Muscle of arm (tissue), 1 donor: ENCODE measurements at regions not wholly inside any gene's neighbourhood (a gene's known extent, or its start where the extent isn't known, plus 50 kb on each side); places are given as distances from the start of the nearest gene placed in this dataset.

Source experiments
- DNase-seq: peaks from one replicate; pipeline ENCODE4 v3.0.0-alpha.2; 2013

DNA sequence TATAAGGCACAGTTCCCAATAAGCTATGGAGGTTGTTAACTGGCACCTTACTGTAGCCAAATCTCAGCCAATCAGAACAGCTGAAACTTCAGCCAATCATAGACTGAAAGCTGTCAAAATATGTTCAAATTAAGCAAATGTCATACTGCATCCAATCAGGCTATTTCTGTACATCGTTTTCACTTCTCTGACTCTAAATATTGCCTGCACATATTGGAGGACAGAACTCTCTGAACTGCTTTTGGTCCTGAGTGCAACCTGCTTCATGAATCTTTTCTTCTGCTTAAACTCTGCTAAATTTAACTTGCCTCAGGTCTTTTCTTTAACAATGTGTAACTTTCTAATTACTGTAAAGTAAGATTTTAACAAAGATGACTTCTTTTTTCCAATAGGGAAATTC is 1198.9 kb upstream of the PCDH7 start:
- DNase-seq: no peak

DNA sequence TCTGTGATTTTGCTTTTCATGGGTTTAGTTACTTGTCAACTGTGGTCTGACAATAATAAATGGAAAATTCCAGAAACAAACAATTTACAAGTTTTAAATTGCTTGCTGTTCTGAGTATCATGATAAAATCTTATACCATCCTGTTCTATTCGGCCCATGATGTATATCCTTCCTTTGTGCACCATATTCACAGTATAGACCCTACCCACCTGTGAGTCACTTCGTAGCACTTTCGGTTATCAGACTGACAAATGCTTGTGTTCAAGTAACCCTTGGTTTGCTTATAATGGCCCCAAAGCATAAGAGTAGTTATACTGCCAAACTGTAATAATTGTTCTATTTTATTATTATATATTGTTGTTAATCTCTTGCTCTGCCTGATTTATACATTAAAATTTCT is 1183.4 kb upstream of the PCDH7 start:
- DNase-seq: no peak

DNA sequence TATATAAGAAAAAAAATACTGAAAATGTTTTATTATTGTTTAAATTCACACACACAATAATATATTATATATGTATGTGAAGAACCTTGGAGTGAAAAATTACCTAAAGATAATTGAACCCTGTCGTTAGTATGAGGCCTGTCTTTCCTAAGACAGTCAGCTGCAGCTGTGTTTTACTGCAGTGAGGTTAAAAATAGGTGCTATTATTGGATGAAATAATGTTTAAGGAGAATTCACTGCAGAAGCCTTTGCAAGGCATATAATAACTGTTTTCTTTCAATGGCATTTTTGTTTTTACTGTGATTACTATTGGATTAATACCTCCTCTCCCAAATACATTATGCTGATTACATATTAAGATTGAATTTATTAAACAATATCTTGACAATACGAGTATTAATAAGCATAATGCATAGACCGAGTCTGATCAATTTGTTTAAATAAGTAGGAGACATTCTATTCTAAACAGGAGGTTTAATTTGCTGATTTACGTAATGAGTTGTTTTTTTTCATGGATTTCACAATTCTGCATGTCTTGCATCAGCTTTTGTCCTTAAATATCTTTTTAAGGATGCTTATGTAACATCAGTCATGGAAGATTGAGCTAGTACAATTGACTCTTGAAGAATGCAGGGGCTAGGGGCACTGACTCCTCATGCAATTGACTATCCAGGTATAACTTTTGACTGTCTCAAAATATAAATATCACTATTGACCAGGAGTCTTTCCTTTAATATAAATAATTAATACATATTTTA is 1181.1 kb upstream of the PCDH7 start:
- DNase-seq: no peak

DNA sequence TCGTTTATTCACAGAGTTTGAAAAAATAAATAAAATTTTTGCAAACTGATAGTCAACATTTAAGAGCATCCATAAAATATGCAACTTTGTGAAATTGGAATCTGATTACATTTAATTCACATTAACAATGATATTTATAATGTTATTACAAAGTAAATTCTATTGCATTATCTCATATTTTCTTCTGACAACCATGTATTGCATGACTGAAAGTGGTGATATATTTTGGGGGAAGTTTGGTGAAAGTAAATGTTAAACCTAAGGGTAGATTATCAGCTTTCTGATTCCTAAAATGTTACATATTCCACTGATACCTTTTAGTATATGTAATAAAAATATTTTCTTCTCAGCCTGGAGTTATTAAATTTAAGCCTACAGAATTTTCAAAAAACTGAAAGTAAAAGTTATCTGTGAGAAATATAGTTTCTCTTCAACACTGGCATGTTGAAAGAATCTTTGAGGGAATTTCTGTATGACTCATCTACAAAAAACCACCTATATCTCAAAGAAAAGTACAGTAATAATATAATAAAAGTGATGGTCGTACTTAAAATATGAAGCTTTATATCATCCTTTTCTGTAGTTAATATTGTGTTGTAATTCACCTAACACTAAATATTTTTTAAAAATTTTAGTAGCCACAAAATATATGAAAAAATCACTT is 1179.6 kb upstream of the PCDH7 start:
- DNase-seq: no peak

DNA sequence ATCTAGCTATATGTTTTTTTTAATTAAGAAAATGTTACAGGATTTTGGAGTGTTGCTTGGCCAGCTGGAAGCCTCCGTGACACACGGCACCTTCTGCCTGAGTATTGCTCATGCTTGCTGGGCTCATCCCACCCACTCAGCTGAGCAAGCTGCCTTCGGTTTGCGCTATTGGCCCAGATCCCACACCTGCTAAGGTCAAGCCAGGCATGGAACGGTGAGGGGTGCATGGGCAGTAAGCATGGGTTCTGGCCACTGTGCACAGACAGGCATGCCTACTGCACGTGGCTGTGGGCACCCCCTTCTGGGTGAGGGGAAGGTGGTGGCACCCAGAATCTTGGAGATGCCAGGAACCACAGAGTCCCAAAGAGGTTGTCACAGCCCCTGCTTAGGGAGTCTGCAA is 1178.4 kb upstream of the PCDH7 start:
- no peak for DNase-seq

DNA sequence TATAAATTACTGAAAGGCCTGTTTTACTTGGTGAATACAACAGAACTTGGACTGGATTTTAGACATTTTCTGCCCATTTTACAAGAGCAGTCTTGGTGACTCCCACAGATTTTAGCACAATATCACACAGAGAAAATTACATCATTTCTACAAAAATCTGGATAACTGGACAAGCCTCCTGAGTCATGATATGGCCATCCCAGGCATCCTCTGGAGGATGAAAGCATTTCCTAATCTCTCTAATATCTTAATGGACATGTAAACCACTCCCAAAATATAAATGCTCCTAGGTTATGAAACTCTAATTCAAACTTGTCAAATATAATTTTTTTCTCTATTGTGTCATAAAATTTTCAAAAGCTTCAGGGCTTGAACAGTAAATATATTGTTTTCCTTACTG is 1170.8 kb upstream of the PCDH7 start:
- no peak for DNase-seq

DNA sequence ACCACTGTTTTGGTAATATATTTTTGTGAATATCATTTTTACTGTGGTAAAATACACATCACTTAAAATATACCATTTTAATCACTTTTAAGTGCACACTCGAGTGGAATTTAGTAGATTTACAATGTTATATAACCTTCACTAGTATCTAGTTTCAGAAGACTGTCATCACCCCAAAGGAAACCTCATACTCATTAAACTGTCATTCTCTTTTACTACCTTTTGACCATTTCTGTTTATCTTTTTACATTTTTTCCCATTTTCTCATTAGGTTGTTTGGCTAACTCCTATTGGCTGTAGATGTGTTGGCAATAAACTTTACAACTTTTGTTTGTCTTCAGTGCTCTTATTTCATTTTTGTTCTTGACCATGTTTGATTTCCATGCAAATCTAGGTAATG is 1168.3 kb upstream of the PCDH7 start:
- DNase-seq: no peak

DNA sequence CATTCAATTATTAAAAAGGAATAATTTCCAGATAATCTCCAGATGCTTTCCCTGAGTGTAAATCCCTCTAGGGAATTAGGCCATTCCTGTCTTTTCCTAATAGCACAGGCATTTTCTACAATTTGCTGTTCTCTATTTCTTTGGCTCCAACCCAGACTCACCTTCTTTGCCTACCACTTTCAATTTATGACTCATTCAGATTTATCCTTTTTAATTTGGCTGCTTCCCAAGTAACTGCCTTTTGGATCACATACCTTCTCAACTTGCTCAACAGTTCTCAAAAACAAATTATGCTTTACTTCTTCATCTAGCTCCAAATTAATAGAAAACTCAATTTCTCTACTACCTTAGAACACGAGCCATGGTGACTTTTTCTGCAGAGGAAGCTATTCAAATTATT is 1166.3 kb upstream of the PCDH7 start:
- DNase-seq: no peak

DNA sequence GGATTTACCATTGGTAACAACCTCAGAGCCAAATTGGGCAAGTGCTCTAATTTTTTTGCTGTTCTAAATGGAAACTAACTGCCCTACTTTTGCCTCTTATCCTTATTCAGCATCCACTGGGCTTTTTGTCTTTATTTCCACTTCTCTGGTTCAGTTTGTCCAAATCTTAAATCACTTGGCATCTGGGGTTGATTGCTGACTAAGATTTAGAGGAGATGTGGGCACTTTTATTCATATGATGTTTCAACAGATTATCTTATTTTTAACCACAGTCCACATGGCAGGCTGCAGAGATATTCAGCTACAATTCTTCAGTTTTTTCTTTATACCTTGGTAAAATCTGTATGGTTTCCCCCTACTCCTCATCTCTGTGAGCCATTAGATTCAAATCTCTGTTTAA is 1161.4 kb upstream of the PCDH7 start:
- DNase-seq: no peak

DNA sequence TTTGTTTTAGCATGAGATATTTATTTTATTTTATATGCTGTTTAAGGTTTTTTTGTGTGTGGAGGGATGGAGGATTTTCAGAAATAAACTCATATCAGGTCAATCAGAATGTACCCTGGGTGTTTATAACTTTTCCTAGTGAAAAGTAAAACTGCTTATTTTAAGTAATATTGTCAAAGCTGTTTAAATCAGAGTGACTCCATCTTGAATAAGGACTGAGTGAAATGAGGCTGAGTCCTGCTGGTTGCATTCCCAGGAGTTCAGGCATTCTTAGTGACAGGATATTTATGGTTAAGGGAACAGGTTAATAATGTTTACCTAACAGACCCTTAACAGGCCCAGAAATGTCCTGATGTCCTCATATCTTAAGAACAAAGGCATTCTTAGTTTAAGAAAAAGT is 1160.9 kb upstream of the PCDH7 start:
- no peak for DNase-seq

DNA sequence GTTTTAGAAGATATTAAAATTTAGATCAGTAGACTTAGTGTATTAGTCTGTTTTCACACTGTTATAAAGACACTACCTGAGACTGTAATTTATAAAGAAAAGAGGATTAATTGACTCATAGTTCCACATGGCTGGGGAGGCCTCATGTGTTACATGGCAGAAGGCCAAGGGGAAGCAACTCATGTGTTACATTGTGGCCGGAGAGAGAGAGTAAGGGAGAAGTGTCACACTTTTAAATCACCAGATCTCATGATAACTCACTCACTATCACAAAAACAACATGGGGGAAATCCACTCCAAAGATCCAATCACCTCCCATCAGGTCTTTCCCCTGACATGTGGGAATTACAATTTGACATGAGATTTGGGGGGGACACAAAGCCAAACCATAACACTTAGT is 1159.7 kb upstream of the PCDH7 start:
- DNase-seq: no peak

DNA sequence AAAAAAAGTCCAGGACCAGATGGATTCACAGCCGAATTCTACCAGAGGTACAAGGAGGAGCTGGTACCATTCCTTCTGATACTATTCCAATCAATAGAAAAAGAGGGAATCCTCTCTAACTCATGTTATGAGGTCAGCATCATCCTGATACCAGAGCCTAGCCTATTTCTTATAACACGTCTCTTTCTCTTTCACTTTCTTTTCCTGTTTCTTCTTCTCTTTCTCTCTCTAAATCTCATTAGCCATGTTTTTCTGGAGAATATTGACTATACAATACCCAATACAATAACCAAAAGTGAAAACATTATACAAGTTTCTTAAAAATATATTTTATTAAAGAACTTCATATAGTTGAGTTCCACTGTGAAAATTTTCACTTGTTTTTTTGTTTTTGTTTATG is 1154.9 kb upstream of the PCDH7 start:
- no peak for DNase-seq

DNA sequence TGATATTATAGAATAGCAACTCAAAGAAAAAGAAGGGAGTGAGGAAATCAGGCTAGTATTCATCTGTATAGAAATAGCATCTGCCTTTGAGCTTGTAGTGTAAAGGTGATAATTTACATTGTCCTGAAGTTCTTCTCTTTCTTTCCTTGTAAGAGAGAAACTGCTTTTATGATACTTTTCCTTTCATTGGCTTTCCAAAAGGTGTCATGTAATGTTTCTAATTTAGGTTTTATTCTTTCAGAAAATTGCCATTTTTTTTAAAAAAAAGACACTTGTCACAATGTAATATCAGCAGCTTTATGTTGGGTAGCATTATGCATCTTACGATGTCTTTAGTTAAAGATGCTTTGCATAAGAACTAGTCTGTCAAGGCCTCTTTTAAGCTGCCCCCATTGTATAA is 1153.8 kb upstream of the PCDH7 start:
- no peak for DNase-seq

DNA sequence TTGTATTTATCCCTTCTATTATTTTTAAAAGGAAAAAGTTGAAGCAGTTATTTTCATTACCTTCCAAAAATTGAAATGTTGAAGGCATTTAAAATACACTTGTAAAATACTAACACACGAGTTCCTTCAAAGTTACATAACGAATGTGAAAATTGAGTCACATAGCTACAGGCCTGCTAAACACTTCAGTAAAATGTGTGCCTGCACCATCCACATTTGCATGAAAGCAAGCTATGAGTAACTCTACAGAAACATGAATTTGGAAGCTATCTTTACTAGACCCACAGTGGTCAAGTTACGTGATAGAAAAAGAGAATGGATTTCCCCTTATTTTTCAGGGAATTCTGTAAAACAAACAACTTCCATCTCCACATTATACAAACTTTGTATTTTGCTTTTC is 1148.8 kb upstream of the PCDH7 start:
- DNase-seq: no peak

DNA sequence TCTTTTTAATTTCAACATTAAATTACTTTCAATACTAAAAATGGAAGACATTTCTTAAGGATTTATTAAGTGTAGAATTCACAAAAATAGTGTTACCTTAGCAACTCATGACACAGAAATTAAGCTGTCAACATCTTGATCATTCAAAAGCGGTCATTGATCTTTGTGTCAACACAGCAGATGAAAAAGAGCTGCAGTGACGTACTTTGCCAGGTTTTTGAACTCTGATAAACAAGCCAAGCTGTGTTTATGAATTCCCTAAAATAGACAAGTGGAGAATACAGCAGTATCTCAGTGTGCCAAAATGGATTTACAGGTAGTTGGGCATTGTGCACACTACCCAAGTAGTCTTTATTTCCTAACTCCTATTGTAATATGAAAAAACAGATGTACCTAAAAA is 1141.8 kb upstream of the PCDH7 start:
- DNase-seq: no peak

DNA sequence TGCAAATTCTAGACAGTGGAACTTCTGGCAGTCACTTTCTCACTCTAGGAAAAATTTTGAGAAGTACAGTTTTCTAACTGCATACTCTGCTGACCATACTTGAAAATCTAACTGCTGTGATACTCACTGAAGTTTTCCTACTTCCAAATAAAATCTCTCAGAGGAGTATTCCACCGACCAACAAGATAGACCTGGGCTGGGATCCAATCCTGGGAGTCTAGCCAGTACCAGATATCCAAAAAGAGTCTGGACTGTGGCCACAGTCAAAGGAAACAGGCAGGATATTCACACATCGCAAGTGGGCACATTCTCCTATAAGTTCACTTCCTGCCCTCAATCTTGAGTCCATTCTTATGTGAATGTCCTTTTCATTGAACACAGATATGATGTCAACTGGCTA is 1138.7 kb upstream of the PCDH7 start:
- DNase-seq: peak; percentile 31

DNA sequence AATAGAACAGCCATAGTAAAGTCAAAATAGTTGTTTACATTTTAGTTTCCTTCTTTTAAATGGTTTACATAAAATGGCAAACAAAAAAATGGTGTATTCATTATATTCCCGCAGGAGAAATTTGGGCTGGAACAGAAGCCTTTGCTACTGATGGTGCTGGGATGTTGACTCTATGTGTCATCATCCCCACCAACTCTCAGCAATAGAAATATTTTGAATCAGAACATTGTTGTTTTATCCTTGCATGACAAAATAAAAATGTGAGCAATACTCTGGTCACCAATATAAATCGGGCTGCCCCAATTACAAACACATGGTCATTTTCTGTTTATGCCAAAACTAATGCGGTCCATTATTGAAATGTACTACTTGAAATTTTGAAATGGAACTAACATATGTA is 1131.6 kb upstream of the PCDH7 start:
- no peak for DNase-seq

DNA sequence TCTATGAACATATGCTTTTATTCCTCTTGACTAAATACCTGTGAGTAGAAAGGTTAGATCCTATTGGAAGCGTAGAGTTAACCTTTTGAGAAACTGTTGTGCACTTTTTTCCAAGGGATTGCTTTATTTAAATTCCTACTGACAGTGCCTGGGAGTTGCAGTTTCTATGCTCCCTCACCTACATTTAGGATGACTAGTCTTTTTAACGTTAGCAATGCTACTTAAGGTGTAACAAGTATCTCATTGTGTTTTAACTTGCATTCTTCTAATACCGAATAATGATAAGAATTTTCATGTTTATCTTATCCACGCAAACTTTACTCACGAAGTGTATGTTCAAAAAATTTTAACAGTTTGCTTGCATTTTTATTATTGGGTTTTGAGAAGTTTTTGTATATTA is 1123.9 kb upstream of the PCDH7 start:
- DNase-seq: no peak

DNA sequence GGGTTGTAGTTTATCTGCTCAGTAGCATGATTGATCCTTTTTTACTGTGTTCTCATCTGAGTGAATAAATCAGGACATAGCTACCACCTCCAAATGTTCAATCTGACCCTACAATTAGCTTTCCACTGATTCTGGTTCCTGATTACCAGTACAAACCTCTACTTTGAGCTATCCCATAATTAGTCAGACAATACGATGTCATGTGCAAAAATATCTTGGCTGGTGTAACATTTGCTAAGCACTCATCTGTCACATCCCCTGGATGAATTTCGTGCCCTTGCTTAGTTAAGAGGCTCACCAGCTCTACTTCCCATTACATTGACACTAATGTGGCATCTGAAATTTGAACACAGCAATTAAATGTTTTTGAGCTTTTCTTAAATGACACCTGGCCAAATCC is 1101.0 kb upstream of the PCDH7 start:
- DNase-seq: no peak

DNA sequence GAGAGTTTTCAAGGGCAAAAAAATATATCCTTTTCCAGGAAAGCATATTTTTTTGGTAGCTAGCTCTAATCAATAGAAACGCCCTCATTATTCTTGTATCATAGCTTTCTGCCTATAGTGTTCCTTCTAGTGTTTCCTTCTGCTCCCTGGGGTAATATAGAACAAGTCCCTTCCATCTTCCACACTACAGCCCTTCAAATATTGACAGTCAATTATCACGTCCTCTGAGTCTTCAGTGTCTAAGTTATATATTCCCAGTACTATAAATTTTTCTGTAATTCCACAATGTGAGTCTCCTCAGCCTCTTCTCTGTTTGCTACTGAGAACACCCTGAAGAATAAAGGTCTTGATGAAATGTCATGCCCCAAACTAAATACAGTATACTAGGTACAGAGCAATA is 1088.0 kb upstream of the PCDH7 start:
- DNase-seq: no peak

DNA sequence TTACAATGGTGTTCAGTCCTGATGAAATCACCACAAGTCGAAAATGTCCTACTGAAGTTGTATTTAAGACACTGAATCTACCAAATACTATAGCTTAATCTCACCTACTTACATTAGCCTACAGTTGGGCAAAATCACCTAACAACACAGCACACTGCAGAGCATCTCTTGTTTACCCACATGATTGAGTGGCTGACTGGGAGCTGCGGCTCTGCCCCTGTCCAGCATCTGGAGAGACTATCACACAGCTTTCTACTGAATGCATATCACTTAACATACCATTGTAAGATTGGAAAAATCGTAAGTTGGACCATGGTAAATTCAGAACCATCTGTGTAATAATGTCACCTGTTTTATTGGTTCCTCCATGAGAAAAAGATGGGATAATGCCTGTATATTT is 1083.2 kb upstream of the PCDH7 start:
- no peak for DNase-seq

DNA sequence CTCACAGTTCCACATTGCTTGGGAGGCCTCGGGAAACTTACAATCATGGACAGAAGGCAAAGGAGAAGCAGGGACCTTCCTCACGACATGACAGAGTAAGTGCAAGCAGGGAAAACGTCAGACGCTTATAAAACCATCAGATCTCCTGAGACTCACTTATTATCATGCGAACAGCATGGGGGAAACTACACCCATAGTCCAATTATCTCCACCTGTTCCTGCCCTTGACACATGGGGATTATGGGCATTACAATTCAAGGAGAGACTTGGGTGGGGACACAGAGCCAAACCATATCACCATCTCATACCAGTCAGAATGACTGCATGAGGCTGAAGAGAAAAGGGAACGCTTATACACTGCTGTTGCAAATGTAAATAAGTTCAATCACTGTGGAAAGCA is 1066.9 kb upstream of the PCDH7 start:
- no peak for DNase-seq

DNA sequence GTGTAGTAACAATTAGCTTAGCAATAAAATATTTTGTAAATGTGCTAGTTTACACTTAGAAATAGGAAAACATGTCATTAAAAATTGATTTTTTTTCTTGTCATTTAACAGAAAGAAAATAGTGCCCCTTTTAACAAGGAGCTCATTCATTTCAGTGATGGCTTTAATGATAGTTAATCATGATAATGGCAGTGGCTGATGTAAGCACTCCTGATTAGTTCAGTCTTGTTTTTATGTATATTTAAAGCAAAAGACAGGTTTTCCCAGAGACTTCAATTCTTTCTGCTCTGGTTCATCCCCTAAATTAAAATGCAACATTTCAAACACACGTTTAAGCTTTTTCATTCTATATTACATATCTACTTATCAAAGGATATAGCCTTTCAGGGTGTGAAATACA is 1039.5 kb upstream of the PCDH7 start:
- no peak for DNase-seq

DNA sequence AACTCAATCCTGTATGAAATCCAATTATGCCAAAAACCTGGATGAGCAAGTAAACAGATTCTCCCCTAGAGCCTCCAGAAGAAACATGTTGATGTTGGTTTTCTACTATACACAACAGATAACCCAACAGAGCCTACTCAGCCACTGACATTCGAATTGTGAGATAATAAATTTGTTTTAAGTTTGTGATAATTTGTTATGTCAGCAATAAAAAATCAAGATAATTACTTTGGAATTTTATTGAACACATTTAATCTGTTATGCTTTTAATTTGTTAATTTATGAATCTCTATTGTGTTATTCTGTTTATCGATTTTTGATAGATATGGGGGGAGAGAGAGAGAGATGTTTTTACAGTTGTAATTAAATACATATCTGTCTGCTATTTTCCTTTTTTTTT is 1016.1 kb upstream of the PCDH7 start:
- DNase-seq: no peak
